Ovary (tissue), 7 donors: ENCODE measurements at regions not wholly inside any gene's neighbourhood (a gene's known extent, or its start where the extent isn't known, plus 50 kb on each side); places are given as distances from the start of the nearest gene placed in this dataset.

Experiments
- DNase-seq, 5 donors: peaks; one replicate each; pipeline ENCODE4 v3.0.0-alpha.2; 2019 to 2020
- H3K27ac ChIP-seq, 2 donors: fragments of 200-600 bp; one replicate each; pipeline versions ENCODE4 v1.5.1 to v1.8.0; 2019 to 2022
- H3K27me3 ChIP-seq: fragments of 200-600 bp; one replicate; pipeline ENCODE4 v1.8.0; 2022
- H3K36me3 ChIP-seq: fragments of 200-600 bp; sonication (generic); one replicate; pipeline ENCODE4 v1.5.1; 2019
- H3K4me1 ChIP-seq: one replicate; pipeline ENCODE4 v1.8.1; 2013; ENCODE audit warnings: mild to moderate bottlenecking, moderate library complexity; ENCODE audit not compliant: insufficient read depth
- H3K4me3 ChIP-seq: fragments of 200-600 bp; sonication (generic); one replicate; pipeline ENCODE4 v1.5.1; 2017
- H3K9me3 ChIP-seq, 2 donors: fragments of 200-600 bp in 1 of 2; sonication (generic) in 1 of 2; one replicate each; pipeline versions ENCODE4 v1.5.1 to v1.8.1; 2013 to 2019; ENCODE audit warnings: mild to moderate bottlenecking in 1 of 2, moderate library complexity in 1 of 2
- EP300 ChIP-seq: sonication (generic); formaldehyde crosslinking; IDR thresholded peaks from one replicate; pipeline ENCODE4 v1.6.1; 2017; ENCODE audit warnings: antibody characterized with exemption
- POLR2A ChIP-seq: fragments of 450-650 bp; IDR thresholded peaks from one replicate; pipeline ENCODE4 v1.6.1; 2017; ENCODE audit warnings: antibody characterized with exemption, mild to moderate bottlenecking, moderate library complexity
- WGBS, 3 donors: extraction: QIAGEN DNeasy Blood & Tissue Kit in 1 of 3; methylation state at CpG; one replicate each; pipeline versions ENCODE4 v1.1.5 to v1.1.7; 2013 to 2017; 5-methylcytosine and 5-hydroxymethylcytosine counted together
- intact Hi-C, 4 donors: fragments of 100-400 bp; cut with DNase I; formaldehyde crosslinking; loops; one replicate each; pipeline versions ENCODE4 v1.11.0 to v1.15.1; 2022 to 2023
- TF ChIP-seq, protein P1 (sequence below), 3 donors: fragments of 450-650 bp in 2 of 3; fragments of 200-600 bp in 1 of 3; IDR thresholded peaks; one replicate each; pipeline versions ENCODE4 v1.5.1 to v1.8.0; 2016 to 2022; ENCODE audit warnings: antibody characterized with exemption in 3 of 3, mild to moderate bottlenecking in 1 of 3
- donor health status: DM: no; HTN: no; CAD: no; lungs with moderate emphysema.
- donor health status: DM: no; HTN: no; CAD: no.
- donor health status: Bipolar disorder and iron deficiency.
- donor health status: DM: no; HTN: no; CAD: no.
- donor health status: DM: yes; HTN: yes; CAD: no.

DNA sequence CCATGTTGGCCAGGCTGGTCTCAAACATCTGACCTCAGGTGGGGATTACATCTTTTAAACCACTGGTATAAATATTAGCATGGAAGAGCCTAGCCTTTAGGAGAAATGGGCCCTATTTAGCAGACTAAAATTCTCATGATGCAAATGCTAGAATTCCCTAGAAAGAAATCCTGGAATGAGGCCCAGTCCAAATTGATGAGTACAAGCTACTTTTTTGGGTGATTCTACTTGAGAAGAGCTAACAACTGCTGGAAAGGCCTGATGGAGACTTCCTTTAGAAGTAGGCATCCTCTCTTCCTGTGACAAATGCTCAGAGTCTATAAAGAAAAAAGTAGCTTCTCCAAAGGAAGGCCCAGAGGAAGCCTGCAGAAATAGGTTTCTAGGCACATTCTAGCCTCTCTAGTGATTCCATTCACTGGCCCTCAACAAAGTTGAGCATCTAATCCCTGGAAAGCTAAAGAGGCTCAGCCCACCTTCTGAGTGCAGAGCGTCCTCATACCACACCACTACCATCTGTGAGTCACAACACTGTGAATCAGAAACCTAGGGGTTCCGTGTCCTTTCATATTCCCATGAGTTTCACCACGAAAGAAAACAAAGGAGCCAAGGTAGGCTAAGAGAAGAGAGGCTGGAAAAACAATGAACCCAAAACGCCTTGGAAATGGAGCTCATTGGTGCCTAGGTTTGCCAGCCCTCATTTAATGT lies 183.1 kb downstream of the C1D start:
- intact Hi-C loops: no loop called here

DNA sequence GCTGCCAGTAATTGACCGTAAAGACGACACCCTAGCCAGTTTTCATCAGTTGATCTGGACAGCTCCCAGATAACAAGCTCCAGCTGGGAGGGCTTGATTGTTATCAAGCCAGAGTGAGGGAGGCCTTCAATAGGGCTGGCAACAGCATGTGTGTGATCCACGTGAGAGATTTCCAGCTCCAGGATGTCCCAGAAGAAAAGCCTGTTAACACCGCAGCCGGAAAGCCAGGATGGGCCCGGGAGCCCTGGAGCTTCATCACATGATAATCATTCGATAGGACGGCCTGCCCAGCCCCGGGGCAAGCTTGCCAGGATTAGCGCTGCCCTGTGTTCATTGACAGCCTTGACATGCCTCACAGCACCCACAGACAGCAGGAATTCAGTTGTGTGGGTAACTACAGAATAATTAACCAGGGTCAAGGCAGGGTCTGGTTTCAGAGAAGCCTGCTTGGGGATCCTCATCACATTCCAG lies 182.5 kb downstream of the C1D start:
- Histone ChIP-seq H3K4me3 (no peak overlapping the region), H3K27ac (no peak overlapping the region), H3K9me3 (no peaks in the 10 kb centered on the region), H3K36me3 (no peaks in the 10 kb centered on the region), H3K27me3 (no peaks in the 10 kb centered on the region), H3K4me1 (no peaks in the 10 kb centered on the region)
- TF ChIP-seq EP300: no peak
- TF ChIP-seq, protein P1, sequence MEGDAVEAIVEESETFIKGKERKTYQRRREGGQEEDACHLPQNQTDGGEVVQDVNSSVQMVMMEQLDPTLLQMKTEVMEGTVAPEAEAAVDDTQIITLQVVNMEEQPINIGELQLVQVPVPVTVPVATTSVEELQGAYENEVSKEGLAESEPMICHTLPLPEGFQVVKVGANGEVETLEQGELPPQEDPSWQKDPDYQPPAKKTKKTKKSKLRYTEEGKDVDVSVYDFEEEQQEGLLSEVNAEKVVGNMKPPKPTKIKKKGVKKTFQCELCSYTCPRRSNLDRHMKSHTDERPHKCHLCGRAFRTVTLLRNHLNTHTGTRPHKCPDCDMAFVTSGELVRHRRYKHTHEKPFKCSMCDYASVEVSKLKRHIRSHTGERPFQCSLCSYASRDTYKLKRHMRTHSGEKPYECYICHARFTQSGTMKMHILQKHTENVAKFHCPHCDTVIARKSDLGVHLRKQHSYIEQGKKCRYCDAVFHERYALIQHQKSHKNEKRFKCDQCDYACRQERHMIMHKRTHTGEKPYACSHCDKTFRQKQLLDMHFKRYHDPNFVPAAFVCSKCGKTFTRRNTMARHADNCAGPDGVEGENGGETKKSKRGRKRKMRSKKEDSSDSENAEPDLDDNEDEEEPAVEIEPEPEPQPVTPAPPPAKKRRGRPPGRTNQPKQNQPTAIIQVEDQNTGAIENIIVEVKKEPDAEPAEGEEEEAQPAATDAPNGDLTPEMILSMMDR (IDR thresholded peaks at IDR 0.05): no peak
- TF ChIP-seq POLR2A: no peak
- DNase-seq: no peak
- 72 to 80% (median 76%) methylated on average over 10 of the region's 10 CpGs for WGBS, 3 donors
- intact Hi-C loops: no loop called here

More for the DNA sequence above, 183.1 kb downstream of the C1D start:
- Histone ChIP-seq H3K9me3 (no peaks in the 10 kb centered on the region), H3K36me3 (no peaks in the 10 kb centered on the region), H3K27ac (no peak overlapping the region), H3K4me3 (no peak overlapping the region), H3K27me3 (no peaks in the 10 kb centered on the region), H3K4me1 (no peaks in the 10 kb centered on the region)
- TF ChIP-seq, protein P1 (IDR thresholded peaks at IDR 0.05): no peak
- TF ChIP-seq EP300: no peak
- no peak for TF ChIP-seq POLR2A
- DNase-seq: no peak
- 82 to 88% (median 88%) methylated on average over 4 of the region's 4 CpGs for WGBS, 3 donors

DNA sequence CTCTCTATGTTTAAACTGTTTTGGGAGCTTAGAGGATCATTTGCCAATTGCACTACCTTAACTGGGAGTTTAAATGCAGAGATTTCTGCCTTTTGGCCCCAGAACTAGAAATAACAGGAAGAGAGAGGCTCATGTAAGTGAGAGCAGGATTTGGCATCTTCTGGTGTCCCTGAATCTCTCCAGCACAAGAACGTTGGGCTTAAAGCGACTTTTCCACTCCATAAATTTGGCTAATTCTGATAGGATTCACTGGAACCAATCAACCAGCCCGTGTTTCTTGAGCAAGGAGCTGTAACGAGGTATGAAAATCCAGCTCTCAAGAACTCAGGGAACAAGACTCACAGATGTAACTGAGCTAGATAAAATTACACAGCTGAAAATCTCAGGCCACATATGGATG lies 181.0 kb downstream of the C1D start:
- H3K4me3 ChIP-seq: no peak overlapping the region
- intact Hi-C loops: no loop called here
- no peaks in the 10 kb centered on the region for H3K36me3 ChIP-seq
- H3K27me3 ChIP-seq: no peaks in the 10 kb centered on the region
- WGBS, 3 donors: 31% methylated on average over 4 of the region's 4 CpGs
- H3K4me1 ChIP-seq: no peaks in the 10 kb centered on the region
- no peaks in the 10 kb centered on the region for H3K9me3 ChIP-seq
- no peak overlapping the region for H3K27ac ChIP-seq
- no peak for DNase-seq
- TF ChIP-seq POLR2A (no peak), EP300 (no peak)
- TF ChIP-seq, protein P1 (IDR thresholded peaks at IDR 0.05): no peak

DNA sequence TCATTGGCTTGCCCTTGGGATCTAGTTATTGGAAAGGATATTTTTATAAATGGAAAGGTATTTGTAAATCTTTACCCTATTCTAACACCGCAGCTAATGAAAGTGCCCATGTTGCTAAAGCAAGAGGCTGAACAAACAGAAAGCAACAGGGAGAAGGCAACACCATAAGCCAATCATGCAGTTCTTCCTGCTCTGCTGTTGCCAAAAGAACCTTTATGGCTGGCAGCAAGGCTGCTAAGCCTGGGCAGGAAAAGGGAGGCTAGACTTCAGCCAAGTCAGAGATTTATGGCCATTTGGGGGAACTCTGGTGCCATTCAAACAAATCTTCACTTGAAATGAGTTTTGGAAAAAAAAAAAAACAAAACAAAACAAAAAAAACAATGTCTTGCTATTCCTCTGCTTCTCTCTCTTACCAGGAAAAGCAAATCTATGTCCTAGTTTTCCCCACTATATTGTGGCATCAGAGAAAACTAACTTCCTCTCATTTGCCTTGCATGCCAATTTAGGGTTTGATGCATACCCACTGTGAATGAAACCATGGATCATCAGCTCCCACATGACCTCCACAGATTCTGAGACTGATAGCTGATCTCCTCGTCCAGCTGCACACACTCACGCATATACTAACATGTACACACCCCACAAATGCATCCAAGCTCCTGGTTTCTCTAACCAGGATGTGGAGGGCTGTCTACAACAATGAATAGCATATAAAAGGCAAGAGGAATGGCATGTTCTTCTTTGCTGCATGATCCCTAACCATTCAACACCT lies 179.3 kb downstream of the C1D start:
- no peak for TF ChIP-seq POLR2A
- TF ChIP-seq, protein P1 (IDR thresholded peaks at IDR 0.05): no peak
- no peak for TF ChIP-seq EP300
- WGBS, 3 donors: 71 to 76% (median 72%) methylated on average over 3 of the region's 3 CpGs
- H3K4me3 ChIP-seq: no peak overlapping the region

More for the DNA sequence above, 179.3 kb downstream of the C1D start:
- Histone ChIP-seq H3K36me3 (no peaks in the 10 kb centered on the region), H3K9me3 (no peaks in the 10 kb centered on the region), H3K4me1 (no peaks in the 10 kb centered on the region), H3K27ac (no peak overlapping the region), H3K27me3 (no peaks in the 10 kb centered on the region)
- DNase-seq: no peak
- intact Hi-C loops: no loop called here
